ENCODE measurements at regions not wholly inside any gene's neighbourhood (a gene's known extent, or its start where the extent isn't known, plus 50 kb on each side); places are given as distances from the start of the nearest gene placed in this dataset.

DNA sequence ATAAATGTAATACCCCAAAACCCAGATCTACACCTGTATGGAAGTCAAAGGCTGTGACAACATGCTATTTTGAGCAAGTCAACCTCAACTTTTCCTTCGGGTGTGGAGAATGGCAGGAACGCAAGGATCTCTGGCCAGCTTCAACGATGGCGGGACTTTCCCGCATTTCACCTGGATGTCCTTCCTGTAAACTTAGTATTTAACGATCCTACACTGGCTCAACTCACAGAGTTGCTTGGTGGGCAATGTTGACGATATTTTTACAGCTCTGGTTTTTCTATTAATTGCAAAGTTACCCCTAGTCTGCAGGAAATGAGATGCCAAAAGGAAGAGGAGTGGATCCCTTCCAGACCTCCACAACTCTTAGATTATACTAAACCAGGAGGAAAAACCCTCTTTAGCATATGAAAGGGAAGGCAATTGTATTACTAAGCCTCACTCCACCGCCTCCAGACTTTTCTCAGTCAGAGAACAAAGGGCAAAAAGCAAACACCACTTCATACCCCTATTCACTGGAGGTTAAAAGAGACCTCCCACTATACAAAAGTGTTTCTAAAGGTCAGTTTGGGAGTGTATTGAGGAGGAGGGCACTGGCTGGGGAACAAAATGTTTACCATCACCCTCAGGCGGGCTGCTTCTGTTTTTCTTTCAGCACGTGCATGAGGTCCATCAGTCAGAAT is 56.5 kb upstream of the ACVR1 start:
- Histone ChIP-seq H3K36me3 (ENCODE audit: control insufficient read depth in 1 of 2, insufficient read depth in 2 of 2, low read length in 2 of 2) (no peaks in the 10 kb centered on the region), H3K27ac (ENCODE audit: low read depth, low read length) (no peak overlapping the region), H3K9me2 (ENCODE audit: insufficient read depth) (no peaks in the 10 kb centered on the region), H3K9ac (ENCODE audit: low read length) (no peak overlapping the region), H3K9me3 (ENCODE audit: control insufficient read depth in 1 of 2, insufficient read depth in 1 of 2, low read depth in 1 of 2, low read length in 2 of 2) (no peaks in the 10 kb centered on the region), H3K4me1 (ENCODE audit: control insufficient read depth in 1 of 2, insufficient read depth in 2 of 2, low read length in 2 of 2) (no peaks in the 10 kb centered on the region), H2AFZ (ENCODE audit: low read depth, low read length, poor library complexity, severe bottlenecking) (no peak overlapping the region), H3K4me2 (ENCODE audit: low read length) (no peak overlapping the region), H3K4me3 (replicated peaks in 1 of 2; ENCODE audit: low read depth in 1 of 2, low read length in 2 of 2) (no peak overlapping the region), H4K20me1 (ENCODE audit: insufficient read depth) (no peaks in the 10 kb centered on the region), H3K79me2 (ENCODE audit: insufficient read depth, low read length) (no peaks in the 10 kb centered on the region), H3K27me3 (ENCODE audit: insufficient read depth, low read length) (no peaks in the 10 kb centered on the region)
- ChIA-PET POLR2A (no interaction called here), RAD21 (ENCODE audit: low non-redundant PET in 1 of 2, low total read pairs in 2 of 2, uncharacterized antibody in 2 of 2, unreplicated experiment in 2 of 2) (no interaction called here), CTCF (no interaction called here)
- ATAC-seq (no peak), DNase-seq (ENCODE audit: low read depth, low spot score) (no peak)
- no TSS peak for BruUV-seq (replicated peaks)
- intact Hi-C loops (cut with micrococcal nuclease), result no loop called here
- no peak for TF ChIP-seq RAD21 (IDR thresholded peaks at IDR 0.05; ENCODE audit: low read depth)
- TF ChIP-seq JUND (IDR thresholded peaks at IDR 0.05), result no peak
- TF ChIP-seq ZNF274 (IDR thresholded peaks at IDR 0.05; ENCODE audit: low read depth, low read length), result no peak
- no peak for TF ChIP-seq ELF1 (IDR thresholded peaks at IDR 0.05; ENCODE audit: borderline replicate concordance, low read depth)
- TF ChIP-seq FOSL1 (IDR thresholded peaks at IDR 0.05; ENCODE audit: low read depth), result no peak
- TF ChIP-seq POLR2AphosphoS5 (IDR thresholded peaks at IDR 0.05; ENCODE audit: low read depth, low read length), result no peak
- TF ChIP-seq, protein P1, sequence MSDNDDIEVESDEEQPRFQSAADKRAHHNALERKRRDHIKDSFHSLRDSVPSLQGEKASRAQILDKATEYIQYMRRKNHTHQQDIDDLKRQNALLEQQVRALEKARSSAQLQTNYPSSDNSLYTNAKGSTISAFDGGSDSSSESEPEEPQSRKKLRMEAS (IDR thresholded peaks at IDR 0.05), result no peak
- TF ChIP-seq EZH2 (IDR thresholded peaks at IDR 0.05), result no peak
- no peak for TF ChIP-seq SRF (IDR thresholded peaks at IDR 0.05; ENCODE audit: low read depth)
- no peak for TF ChIP-seq POLR2A (IDR thresholded peaks at IDR 0.05; ENCODE audit: borderline replicate concordance, extremely low read depth, insufficient read depth, insufficient read length)

DNA sequence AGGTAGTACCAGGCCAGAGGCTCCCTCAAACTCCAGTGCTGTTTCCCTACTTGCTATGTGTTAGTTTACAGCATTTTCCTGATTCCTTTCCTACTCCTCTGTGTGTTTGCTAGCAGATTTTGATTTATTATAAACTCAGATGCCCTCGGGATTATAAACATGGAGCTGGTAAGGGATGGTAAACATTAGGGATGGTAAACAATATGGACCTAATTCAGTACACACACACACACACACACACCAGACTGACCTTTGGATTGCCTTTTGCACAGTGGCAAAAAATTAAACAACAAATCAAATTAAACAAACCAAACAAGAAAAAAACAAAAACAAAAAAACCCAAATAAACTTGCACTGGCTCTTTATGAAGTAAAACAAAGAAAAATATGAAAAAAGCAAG is 55.4 kb upstream of the ACVR1 start:
- BruUV-seq (replicated peaks), result no TSS peak
- H2AFZ ChIP-seq (ENCODE audit: low read depth, low read length, poor library complexity, severe bottlenecking), result no peak overlapping the region
- H3K79me2 ChIP-seq (ENCODE audit: insufficient read depth, low read length), result no peaks in the 10 kb centered on the region
- TF ChIP-seq SIN3A (IDR thresholded peaks at IDR 0.05; ENCODE audit: low read depth), result no peak
- no peak for TF ChIP-seq POLR2A (IDR thresholded peaks at IDR 0.05; ENCODE audit: borderline replicate concordance, extremely low read depth, insufficient read depth, insufficient read length)
- TF ChIP-seq CEBPB (IDR thresholded peaks at IDR 0.05; ENCODE audit: low read depth), result no peak
- TF ChIP-seq, protein P2, sequence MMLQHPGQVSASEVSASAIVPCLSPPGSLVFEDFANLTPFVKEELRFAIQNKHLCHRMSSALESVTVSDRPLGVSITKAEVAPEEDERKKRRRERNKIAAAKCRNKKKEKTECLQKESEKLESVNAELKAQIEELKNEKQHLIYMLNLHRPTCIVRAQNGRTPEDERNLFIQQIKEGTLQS (IDR thresholded peaks at IDR 0.05), result no peak
- H3K9me3 ChIP-seq (ENCODE audit: control insufficient read depth in 1 of 2, insufficient read depth in 1 of 2, low read depth in 1 of 2, low read length in 2 of 2), result no peaks in the 10 kb centered on the region
- H3K36me3 ChIP-seq (ENCODE audit: control insufficient read depth in 1 of 2, insufficient read depth in 2 of 2, low read length in 2 of 2), result no peaks in the 10 kb centered on the region
- RAD21 ChIA-PET (ENCODE audit: low non-redundant PET in 1 of 2, low total read pairs in 2 of 2, uncharacterized antibody in 2 of 2, unreplicated experiment in 2 of 2), result no interaction called here
- no peak for DNase-seq (ENCODE audit: low read depth, low spot score)
- no peaks in the 10 kb centered on the region for H3K9me2 ChIP-seq (ENCODE audit: insufficient read depth)
- POLR2A ChIA-PET, result no interaction called here
- CTCF ChIA-PET, result no interaction called here
- no peak overlapping the region for H3K27ac ChIP-seq (ENCODE audit: low read depth, low read length)
- H3K4me3 ChIP-seq (replicated peaks in 1 of 2; ENCODE audit: low read depth in 1 of 2, low read length in 2 of 2), result no peak overlapping the region
- no peak overlapping the region for H3K9ac ChIP-seq (ENCODE audit: low read length)
- intact Hi-C loops (cut with micrococcal nuclease), result no loop called here
- no peaks in the 10 kb centered on the region for H3K27me3 ChIP-seq (ENCODE audit: insufficient read depth, low read length)
- H3K4me2 ChIP-seq (ENCODE audit: low read length), result no peak overlapping the region
- H4K20me1 ChIP-seq (ENCODE audit: insufficient read depth), result no peaks in the 10 kb centered on the region
- H3K4me1 ChIP-seq (ENCODE audit: control insufficient read depth in 1 of 2, insufficient read depth in 2 of 2, low read length in 2 of 2), result no peaks in the 10 kb centered on the region
- no peak for ATAC-seq
